Stimulated activated CD4-positive, alpha-beta T cell treated with anti-CD3 and anti-CD28 coated beads, Interleukin-15, amount 100 ng/mL, for 24 hours (primary cell): ENCODE measurements at regions not wholly inside any gene's neighbourhood (a gene's known extent, or its start where the extent isn't known, plus 50 kb on each side); places are given as distances from the start of the nearest gene placed in this dataset.

Experiments
- DNase-seq: peaks from one replicate; pipeline ENCODE4 v3.0.0-alpha.2; 2020

DNA sequence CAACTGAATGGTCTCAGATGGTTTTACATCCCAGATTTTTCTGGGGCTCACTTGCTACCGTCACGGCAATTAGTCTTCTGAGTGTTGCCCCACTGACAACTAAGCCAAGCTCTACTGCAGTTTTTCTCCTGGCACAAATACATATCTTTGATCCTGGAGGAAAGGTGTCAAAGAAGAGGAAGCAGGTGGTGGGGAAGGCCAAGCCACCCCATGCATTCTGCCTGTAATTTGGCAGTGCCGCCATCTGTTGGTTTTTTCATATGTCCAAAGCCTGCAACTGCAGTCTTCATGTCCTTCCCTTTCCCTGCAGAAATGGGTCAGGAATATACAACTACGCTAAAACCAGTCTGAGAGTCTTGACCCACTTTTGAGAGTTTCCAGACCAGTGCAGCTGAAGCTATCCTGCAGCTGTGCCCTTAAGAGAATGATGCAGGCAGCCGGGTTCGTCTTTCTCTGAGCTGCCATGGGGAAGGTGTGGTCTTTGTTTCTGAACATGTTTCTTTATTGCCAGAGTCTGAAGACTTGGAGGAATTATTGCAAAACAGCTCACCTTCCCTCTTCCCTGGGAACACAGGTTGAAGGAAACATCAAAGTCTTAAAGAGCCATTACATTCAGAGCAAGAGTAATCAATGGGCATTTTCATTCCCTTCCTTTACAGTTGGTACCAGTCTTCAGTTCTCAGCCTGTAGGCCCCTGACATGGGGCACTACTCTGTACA is 71.8 kb upstream of the ATL2 start:
- DNase-seq = no peak

DNA sequence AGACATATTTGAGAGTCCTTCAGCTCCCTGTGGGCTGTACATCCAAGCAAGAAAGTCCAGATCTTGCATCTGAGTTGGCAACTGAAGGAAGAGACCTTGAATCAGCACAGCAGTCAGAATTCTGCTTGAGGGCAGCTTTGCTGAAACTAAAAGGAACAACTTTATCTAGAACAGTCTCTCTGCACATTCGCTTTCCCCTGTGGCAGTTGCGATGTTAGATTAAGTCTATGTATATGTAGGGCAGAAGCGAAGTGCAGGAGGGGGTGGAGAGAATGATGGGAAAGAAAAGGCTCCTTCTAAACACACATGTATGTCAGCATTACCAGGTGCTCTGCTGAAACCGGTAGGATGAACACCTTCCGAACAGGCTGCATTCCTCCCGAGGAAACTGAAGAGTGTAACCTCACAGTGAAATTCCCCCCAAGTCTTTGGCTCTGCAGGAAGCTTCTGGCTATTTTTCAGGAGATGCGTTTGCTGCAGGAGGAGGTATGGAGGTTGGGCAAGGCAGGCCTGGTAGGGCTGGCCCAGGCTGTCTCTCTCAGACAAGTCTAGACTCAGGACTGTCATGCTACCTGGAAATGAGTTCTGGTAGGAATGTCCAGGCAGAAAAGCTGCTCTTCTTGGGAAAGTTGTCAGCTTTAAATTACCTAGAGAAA is 70.0 kb upstream of the ATL2 start:
- no peak for DNase-seq

DNA sequence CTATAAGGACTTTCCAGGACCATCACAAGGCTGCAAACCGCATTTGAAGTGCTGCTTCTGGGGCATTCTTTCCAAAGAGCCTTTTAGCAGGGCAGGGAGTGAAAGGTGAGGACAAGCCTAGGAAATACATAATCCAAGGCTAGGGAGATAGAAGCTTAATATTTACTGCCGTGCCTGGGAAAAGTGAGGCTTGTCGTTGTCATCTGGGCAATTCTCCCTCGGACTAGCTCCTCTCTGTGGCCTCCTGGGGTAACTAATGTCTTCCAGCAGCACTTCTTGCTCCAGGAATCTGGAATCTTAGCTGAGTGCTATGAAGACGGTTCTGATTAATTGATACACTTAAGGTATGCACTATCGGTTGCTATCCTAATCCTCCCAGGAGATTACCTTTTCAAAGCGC is 69.3 kb upstream of the ATL2 start:
- DNase-seq = no peak

DNA sequence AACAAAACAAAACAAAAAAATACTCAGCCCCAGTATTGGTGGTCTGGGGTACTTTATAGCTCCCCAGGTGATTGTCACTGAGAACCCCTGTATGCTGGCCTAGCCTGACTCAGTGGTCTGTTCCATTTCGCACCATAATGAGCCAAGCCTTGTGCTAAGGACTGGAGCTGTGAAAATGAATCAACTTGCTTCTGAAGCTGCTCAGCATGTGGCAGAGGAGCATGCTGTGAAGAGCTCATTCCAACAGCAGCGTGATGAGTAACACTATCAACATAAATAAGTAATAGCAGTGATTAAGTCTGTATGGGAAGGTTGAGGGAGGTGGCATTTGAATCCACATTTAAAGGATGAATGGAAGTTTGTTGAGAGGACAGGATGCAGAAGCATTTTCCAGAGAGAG is 67.2 kb upstream of the ATL2 start:
- no peak for DNase-seq

DNA sequence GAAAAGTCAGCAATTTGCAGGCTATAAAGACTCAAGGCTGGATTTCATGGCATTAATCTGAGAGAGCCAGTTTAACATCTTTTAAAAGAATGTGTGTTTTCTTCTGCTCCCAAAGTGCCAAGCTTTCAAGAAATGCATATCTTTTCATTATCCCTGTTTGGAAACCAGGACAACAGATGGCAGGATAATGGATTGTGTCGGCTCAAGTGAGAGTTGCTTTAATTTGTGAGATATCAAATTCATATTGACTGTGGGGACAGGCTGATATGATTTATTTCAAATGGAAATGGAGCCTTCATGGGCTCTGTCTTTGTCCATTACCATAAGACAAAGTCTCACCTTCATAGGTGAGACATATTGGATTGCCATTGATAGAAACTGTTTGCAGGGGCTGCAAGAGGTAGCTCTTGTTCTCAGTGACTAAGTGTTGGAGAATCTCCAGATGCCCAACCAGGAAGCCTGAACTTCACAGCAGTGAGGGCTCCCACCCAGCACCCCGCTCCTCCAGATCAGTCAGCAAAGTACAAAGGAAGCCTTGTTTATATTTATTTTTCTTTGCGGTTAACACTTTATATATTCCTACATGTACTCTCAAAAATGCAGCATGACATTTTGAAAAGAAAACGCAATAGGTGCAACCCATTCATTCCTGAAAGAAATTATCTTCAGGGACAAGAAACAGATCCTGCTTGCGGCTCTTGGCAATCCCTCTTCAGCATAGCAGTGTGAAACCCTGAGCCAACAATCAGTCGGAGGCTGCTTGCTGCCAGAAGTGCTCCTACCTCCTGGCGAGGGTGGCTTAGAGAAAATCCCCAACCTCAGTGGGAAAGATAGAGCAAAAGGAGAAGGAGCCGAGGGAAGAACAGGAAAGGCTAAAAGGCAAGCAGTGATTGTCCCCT is 65.8 kb upstream of the ATL2 start:
- DNase-seq = no peak

DNA sequence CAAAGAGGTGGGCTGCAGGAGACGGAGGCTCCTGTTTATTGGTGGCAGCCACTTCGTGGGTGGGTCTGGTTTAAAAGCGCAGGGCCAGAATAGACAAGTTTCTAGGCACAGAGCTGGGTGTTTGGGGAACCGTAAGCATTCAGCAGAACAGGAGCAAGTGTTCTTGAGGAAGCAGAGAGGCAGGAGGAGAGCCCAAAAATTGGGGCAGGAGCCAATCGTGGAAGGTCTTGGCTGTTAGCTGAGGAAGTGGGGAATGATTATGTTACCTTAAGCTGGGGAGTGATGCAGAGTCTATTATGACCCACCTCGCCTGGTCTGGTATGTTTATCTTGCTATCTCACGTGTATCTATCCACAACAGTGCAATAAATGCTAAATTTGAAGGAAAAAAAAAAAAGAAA is 64.3 kb upstream of the ATL2 start:
- no peak for DNase-seq

DNA sequence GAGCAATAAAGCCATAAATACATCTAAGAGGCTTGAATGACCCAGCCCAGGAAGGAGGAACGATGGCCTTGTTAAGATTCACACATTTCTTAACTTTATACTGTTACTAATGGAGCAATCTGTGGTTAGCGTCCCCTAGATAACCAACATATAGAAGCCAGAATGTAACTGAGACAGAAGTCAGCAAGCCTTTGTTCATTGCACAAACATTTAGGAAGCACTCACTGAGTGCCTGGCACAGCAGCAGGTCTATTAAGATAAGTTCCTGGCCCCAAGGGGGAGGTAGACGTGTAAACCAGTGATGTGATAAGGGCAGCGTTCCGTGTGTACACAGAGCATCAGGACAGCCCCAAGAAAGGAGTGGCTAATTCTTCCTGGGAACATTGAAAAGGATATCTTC is 63.6 kb upstream of the ATL2 start:
- no peak for DNase-seq

DNA sequence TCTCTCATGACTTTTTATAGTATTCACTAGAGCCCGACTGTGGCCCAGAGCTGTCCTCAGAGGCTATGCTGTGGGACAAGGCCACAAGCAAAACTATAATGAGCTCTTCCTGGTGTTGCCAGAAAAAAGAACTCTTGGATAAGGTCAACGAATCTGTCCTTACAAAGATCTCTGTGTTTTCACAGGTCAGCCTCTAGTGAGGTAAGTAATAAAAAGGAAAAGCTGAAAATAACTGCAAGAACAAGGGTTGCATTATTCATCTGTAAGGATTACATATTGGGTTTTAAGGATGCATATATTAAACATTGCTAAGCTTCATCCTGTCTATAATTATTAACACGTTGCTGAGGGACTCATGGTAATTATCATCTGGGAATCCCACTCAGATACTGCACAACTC is 62.8 kb upstream of the ATL2 start:
- DNase-seq = no peak

DNA sequence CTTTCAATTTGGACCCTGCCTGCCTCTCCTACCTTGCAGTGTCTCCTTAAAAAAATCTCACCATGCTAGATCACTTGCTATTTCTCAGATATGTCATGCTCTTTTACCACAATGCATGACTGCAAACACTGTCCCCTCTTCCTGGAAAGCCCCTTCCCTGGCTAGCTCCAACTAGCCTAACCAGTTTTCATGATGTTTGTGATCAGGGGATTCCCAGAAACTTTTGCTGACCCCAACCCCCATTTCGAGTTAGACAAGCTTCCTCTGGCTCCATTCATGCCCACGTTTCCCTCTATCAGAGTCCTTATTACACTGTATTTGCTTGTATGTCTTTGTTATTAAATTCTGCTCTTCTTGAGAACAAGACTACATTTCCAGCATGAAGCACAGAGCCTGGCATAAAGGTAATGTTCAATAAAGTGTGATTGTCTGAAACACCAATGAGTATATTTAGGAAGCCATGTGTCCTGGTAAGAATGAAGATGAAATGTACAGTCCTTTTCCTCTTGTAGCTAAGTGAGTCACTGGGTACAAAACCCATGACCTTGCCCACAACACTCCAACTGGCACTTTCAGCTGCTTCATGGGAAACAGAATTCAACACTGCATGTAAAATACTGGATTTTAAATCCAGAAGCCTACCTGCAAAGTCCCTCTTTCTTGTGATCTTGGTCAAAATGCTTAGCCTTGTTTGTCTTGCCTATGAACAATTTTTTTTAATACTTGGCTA is 62.0 kb upstream of the ATL2 start:
- DNase-seq = peak; percentile 29

DNA sequence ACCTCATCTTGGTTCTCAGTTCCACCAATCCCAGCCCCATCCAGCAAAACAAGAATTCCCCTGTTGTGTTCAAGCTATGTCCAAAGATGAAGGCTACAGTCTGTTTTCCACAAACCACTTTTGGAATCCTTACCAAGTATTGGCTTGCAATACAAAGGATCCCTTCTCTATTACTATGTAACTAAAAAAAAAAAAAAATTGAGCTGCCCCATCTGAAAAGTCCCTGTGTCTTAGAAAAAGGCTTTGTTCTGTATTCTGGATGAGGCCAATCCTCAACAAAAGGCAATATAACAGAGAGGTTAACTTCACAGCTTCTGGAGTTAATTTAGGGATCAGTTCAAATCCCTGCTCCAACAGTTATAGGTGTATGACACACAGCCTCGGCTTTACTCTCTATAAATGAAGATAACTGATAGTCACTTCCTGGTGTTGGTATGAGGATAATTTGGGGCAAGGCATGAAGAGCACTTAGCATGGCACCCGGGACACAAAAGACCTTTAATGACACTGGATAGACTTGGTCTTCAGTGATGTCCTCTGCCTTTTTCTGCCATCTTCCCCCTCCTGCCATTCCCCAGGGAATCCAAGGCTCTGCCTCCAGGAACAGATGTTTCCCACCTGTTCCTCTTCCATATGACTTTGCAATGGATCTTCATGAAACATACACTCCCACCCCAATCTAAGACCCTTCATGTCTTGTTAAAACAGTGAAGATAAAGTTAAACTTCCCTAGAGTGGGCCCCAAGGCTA is 61.2 kb upstream of the ATL2 start:
- DNase-seq = no peak

DNA sequence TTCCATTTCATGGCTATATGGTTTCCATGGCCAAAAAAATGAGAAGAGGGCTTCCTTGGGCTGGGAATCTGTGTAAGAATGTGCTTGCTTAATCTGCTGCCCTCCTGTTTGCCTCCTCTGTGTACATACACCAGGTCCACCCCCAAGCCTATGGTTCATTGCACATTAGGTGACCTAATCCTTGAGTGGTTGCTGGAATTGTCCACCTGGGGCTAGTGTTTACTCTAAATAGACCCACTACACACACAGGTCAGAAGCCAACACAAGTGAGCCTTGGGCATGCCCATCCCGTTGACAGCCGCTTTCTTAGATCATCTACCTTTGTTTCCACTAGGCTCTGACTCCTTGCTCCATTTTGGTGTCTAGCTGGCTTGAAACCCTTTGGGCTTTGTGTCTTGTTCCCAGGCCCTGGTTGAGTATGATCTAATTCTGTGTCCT is 59.2 kb upstream of the ATL2 start:
- no peak for DNase-seq

DNA sequence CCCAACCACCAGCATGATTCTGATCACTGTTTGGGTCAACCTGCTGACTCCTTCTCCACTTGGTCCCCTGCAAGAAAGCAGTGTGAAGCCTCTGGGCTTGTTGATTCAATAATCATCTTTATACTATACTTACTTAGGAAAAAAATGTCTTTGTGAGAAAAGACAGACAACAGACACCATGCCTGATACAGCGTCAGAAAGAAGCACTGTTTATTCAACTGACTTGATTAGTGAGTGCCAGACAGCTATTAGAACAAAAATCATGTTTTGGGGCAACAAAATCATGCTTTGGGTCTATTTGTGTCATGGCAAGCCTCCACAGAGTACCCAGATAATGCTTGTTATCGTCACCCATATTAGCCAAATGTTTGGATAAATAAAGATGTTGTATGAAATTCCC is 58.7 kb upstream of the ATL2 start:
- no peak for DNase-seq

DNA sequence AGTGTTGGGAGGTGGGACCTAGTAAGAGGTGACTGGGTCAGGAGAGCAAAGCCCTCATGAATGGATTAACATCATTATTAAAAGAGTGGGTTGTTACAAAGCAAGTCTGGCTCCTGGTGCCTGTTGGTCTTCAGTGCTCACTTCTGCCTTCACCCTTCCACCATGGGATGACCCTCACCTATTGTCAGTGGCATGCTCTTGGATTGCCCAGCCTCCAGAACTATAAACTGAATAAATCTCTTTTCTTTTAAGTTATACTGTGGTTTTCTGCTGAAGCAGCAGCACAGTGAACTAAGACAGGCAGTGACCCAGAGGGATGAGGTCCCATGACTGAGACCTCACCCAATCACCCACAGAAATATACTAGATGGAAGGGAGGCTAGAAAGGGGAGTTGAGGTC is 57.5 kb upstream of the ATL2 start:
- DNase-seq = no peak

DNA sequence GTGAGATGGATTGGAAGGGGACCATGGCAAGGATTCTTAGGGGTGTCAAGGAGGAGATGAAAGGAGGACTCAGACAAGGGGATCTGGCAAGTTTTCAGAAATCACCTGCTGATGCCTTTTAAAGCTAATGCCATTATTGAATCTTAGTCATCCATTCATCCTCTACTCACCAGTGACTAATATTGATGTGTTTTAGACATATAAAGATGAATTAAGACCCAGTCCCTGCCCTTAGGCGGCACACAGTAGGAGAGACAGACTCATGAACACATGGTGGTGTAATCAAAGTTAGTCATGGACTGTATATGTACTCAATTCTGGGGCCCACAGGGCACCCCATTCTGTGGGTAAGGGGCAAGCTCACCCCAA is 56.5 kb upstream of the ATL2 start:
- no peak for DNase-seq

DNA sequence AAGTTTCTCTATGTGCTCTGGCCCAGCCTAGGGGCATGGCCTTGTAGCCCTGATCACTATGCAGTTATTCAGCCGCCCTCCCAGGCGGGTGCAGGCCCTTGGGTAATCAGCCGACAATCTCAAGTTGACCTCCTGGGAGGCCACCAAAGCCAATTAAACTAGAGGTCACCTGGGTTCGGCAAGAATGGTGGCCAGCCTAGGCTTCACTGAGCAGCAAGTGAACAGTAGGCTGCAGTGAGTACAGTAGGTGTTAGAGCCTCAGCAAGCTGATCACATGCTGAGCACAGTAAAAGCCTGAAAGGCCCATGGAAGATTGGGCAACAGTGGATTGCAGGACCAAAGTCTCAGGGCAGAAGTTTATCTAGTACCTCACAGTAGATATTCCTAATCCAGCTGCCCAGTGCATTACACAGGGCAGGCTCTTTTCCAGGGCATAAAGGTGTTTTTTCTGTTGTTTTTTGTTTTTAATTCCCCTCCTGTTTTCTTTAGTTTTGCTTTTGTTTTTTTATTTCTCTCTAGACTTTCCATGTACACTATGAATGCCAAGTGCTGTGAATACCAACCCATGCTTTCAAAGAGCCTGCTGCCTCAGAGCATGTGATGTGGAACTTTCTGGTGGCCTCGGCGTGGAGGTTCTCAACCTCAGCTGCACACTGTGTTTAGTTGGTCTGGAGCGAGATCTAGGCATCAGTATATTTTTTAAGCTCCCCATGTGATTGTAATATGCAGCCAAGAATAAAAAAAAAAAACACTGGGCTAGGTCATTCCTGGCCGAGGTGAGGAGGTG is 55.9 kb upstream of the ATL2 start:
- DNase-seq = no peak

DNA sequence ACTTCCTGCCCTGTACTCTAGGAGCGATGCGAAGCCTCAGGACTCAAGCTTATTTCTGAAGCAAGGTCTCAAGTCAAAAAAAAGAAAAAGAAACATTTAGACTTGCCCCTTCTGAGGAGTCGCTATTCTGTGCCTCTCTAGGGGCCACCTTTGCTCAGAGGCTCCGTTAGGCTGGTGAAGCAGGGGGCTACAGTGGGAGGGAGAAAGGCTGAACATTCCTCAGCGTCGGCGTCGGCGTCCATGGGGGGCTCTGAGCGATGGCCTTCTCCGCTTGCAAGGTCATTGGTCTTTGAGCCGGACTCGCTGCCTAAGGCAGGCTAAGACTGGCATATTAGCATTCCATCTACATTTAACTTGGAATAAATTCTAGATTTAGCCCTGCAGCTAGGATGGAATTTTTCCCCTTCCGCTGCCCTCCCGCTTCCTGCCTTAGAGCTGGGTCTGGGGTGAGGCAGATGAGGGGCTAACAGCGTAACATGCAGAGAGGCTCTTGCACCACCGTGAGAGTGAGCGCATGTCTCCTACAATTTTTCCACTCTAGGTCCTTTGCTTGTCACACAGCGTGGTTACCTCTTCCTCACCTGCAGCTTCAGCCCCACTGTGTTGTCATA is 53.6 kb upstream of the ATL2 start:
- DNase-seq = no peak

DNA sequence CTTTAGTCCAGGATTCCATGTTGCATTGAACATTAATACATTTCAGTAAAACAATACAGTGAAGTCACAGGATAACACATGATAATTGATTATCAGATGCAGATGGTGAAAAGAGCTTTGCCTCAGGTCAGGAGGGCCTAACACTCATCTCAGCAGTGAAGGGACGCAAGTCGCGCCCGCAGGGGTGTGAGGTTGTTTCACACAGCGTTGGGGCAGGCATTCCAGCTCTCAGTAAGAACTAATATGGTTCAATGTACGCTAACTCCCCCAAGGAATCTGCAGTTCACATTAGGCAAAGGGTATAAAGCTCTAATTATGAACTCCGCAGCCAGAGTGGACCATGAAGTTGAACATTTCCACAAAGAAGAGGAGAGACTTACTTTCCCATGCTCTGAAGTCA is 53.1 kb upstream of the ATL2 start:
- DNase-seq = no peak

DNA sequence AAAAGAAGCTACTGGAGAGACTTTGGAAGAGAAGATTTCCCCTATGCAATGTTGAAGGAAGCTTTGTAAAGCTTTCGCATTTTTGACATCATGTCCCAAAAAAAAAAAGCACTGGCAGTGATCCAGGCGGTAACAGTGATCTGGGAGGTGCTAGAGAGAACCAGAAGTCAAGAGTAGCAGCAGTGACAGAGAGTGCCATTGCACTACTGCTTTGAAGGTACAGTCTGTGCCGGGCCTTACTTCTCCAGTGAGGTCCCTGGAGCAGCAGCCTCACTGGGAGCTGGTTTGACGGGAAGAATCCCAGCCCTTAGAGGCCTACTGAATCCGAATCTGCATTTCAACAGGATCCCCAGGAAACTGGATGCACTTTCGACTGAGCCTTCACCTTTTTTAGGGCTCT is 50.9 kb upstream of the ATL2 start:
- DNase-seq = no peak

DNA sequence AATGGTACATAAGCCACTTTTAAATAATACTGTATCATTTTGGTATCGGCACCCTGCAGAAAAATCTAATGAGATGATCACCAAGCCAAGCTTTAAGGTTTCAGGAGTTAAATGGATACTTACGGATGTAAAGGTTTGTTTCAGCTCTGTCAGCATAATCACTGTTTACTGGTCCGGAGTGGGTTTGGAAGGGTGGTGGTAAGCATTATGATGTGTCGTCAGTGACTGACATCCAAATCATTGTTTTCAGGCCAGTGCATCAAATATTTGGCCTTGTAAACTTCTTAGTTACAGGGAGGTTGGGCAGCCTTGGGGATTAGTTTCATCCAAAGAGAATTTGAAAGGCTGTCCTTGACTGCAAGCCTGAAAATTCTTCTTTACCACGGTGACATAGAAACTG is 50.0 kb upstream of the ATL2 start:
- no peak for DNase-seq
